ENCODE measurements at regions not wholly inside any gene's neighbourhood (a gene's known extent, or its start where the extent isn't known, plus 50 kb on each side); places are given as distances from the start of the nearest gene placed in this dataset.

GRCh38 chr20:22411627-22412450 lies 172.5 kb downstream of the FOXA2 start (continued):
- TF ChIP-seq ZNF609 (CRISPR knock-in tag; IDR thresholded peaks at IDR 0.05; ENCODE audit: borderline replicate concordance): peak; percentile 67; the same call in 1 of the 2 replicates
- TF ChIP-seq ARID5B (CRISPR knock-in tag; IDR thresholded peaks at IDR 0.05): peak; percentile 83; the same call in 1 of the 2 replicates
- TF ChIP-seq ZBTB34 (CRISPR knock-in tag; IDR thresholded peaks at IDR 0.05): no peak
- no peak for TF ChIP-seq CHCHD3 (CRISPR knock-in tag; IDR thresholded peaks at IDR 0.05)
- no peak for TF ChIP-seq NKX3-1 (CRISPR knock-in tag; IDR thresholded peaks at IDR 0.05)
- TF ChIP-seq ZNF232 (CRISPR knock-in tag; IDR thresholded peaks at IDR 0.05; ENCODE audit: borderline replicate concordance): no peak
- no peak for TF ChIP-seq ZNF138 (CRISPR knock-in tag; IDR thresholded peaks at IDR 0.05; ENCODE audit: low read depth)
- TF ChIP-seq TAF1 (CRISPR knock-in tag; IDR thresholded peaks at IDR 0.05): peak; percentile 59
- peak; percentile 73 for TF ChIP-seq SAP130 (CRISPR knock-in tag; IDR thresholded peaks at IDR 0.05; ENCODE audit: low read depth)
- TF ChIP-seq REST (IDR thresholded peaks at IDR 0.05; ENCODE audit: borderline replicate concordance in 1 of 2, low read depth in 1 of 2, low read length in 2 of 2): no peak
- TF ChIP-seq SATB2 (CRISPR knock-in tag; IDR thresholded peaks at IDR 0.05): no peak
- peak; percentile 68; the same call in 1 of the 2 replicates for TF ChIP-seq NCOR1 (IDR thresholded peaks at IDR 0.05; ENCODE audit: borderline replicate concordance, low read length)
- TF ChIP-seq ZFP37 (CRISPR knock-in tag; IDR thresholded peaks at IDR 0.05; ENCODE audit: borderline replicate concordance): no peak
- TF ChIP-seq ZNF670 (CRISPR knock-in tag; IDR thresholded peaks at IDR 0.05; ENCODE audit: borderline replicate concordance): no peak

Data from HepG2 (cell line).